ENCODE measurements at regions not wholly inside any gene's neighbourhood (a gene's known extent, or its start where the extent isn't known, plus 50 kb on each side); places are given as distances from the start of the nearest gene placed in this dataset.

DNA sequence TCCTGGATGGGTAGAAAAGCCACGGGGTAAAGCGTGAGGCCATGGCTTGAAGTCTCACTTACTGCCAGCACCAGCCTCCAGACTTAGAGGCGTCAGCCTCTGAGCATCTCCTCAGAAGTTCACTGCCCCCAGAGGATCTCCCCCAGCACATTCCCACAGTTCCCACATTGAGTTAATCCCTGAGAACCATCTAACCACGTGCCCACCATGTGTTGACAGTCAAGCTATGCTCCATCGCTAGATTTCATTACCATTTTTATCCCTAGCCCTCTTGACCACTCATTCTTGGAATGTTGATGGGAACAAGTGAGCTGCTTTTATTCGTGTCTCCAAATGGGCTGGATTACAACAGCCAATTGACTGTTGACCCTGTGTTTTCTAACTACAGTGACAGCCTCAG lies 283.3 kb upstream of the IRX1 start:
- H3K27me3 Mint-ChIP-seq = no peaks in the 10 kb centered on the region
- H3K4me3 Mint-ChIP-seq = no peak overlapping the region
- H3K9me3 Mint-ChIP-seq = peaks cover 13% of the 10 kb centered on the region
- H3K27ac Mint-ChIP-seq = no peak overlapping the region
- H3K36me3 Mint-ChIP-seq (ENCODE audit: low read depth) = no peaks in the 10 kb centered on the region
- H3K4me1 Mint-ChIP-seq = no peaks in the 10 kb centered on the region
- DNase-seq = no peak
- intact Hi-C loops (cut with micrococcal nuclease) = no loop called here

GRCh38 chr5:3311433-3311832 lies 284.2 kb upstream of the IRX1 start:
- no peaks in the 10 kb centered on the region for H3K27me3 Mint-ChIP-seq
- H3K4me3 Mint-ChIP-seq = no peak overlapping the region
- H3K9me3 Mint-ChIP-seq = peaks cover 13% of the 10 kb centered on the region
- no peaks in the 10 kb centered on the region for H3K36me3 Mint-ChIP-seq (ENCODE audit: low read depth)
- no peak overlapping the region for H3K27ac Mint-ChIP-seq
- intact Hi-C loops (cut with micrococcal nuclease) = no loop called here
- H3K4me1 Mint-ChIP-seq = no peaks in the 10 kb centered on the region
- DNase-seq = no peak

DNA sequence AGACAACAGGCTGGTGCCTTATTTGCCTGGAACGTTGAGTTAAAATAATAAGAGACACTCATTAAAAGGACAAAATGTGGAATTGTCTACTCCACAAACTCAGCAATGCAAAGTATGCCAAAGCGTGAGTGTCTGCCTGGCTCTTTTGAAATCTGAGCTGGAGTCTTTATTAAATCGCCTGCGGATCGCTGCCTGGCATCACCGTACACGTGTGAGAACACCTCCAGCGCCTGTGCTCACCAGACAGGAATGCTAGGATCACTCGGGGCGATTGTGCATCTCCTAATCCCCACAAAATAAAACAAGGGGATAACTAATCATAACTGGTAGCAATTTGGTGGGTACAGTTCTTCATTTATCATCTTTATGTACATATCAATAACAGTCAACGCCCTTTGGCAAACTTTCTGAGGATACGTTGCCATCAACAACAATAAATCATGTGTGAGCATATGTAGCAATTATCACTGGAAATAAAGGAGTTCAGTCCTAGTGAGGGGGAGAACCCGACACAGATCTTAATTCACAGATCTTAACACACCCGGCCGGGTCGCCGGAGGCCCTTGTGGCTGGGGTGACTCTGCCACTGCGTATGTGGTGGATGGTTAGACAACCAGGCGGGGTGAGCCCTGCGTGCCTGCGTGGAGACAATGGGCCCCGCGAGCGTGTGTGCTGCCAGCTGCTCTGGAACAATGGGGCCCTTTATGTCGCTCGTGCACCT lies 284.9 kb upstream of the IRX1 start:
- no peak for DNase-seq
- peaks cover 13% of the 10 kb centered on the region for H3K9me3 Mint-ChIP-seq
- no peak overlapping the region for H3K4me3 Mint-ChIP-seq
- H3K4me1 Mint-ChIP-seq = no peaks in the 10 kb centered on the region
- intact Hi-C loops (cut with micrococcal nuclease) = no loop called here
- no peak overlapping the region for H3K27ac Mint-ChIP-seq
- no peaks in the 10 kb centered on the region for H3K36me3 Mint-ChIP-seq (ENCODE audit: low read depth)
- H3K27me3 Mint-ChIP-seq = no peaks in the 10 kb centered on the region

DNA sequence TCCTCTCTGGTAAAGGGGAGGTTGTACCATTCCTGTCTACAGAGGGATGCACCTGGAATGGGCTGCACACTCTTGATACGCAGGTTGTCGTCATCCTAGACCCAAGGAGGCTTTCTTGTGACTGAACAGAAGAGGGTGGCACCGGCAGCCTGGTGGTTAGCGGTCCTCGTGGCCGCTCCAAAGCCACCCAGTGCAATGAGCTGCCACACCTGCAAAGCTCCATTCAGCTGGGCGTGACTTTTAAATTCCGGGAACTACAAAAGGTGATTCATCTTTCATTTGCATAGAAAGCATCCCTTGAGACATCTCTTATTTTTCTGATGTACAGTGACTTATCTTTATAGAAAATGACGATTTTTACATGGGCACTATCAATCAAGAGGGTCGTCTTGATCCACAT lies 286.1 kb upstream of the IRX1 start:
- Mint-ChIP-seq H3K4me1 (no peaks in the 10 kb centered on the region), H3K27me3 (no peaks in the 10 kb centered on the region), H3K27ac (no peak overlapping the region), H3K4me3 (no peak overlapping the region), H3K9me3 (peaks cover 13% of the 10 kb centered on the region), H3K36me3 (ENCODE audit: low read depth) (no peaks in the 10 kb centered on the region)
- DNase-seq = no peak
- intact Hi-C loops (cut with micrococcal nuclease) = no loop called here

DNA sequence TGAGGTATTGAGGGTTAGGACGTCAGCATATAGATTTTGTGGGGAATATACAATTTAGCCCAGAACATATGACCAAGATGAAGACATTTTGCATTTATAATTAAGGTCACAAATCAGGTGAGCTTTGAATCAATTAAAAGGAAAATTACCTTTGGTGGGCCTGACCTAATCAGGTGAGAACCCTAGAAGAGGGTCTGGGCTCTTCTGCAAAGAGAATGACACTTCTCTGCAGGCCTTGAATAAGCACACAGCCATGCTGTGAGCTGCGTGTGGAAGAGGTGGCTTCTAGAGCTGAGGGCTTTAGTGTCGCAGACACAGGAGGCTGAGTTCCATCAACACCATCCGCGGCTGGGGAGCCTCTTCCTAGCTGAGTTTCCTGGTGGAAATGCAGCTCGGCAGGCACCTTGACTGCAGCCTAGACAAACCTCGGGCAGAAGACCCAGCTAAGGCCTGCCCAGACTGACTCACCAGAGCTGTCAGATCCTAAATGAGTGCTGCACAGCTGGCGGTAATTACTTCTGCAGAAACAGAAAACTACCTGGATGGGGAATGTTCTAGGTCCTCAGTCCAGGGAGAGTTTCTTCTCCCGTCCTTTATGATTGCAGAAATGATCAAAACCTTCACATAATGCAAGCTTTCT lies 287.5 kb upstream of the IRX1 start:
- H3K27me3 Mint-ChIP-seq = no peaks in the 10 kb centered on the region
- H3K9me3 Mint-ChIP-seq = peaks cover 10% of the 10 kb centered on the region
- no peak for DNase-seq
- H3K4me1 Mint-ChIP-seq = no peaks in the 10 kb centered on the region
- no peaks in the 10 kb centered on the region for H3K36me3 Mint-ChIP-seq (ENCODE audit: low read depth)
- no peak overlapping the region for H3K4me3 Mint-ChIP-seq
- intact Hi-C loops (cut with micrococcal nuclease) = no loop called here
- H3K27ac Mint-ChIP-seq = no peak overlapping the region

DNA sequence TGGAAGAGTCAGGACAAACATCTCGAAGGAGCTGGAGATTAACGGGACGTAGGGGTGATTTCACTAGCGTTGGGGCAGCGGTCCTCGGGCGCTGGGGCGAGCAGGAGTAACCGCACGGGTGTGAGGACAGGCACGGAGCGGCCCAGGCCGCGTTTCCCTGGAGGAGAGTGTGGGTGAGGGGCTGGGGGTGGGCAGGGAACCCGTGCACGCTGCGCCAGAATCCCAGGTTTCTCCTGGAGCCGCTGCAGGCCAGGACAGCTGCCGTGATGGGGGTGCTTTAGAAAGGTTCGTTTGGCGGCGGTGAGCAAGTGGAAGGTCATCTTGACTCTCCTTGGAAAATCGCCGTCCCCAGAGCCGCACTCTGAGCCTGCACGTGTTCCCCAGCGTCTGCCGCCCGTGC lies 290.2 kb upstream of the IRX1 start:
- H3K36me3 Mint-ChIP-seq (ENCODE audit: low read depth) = no peaks in the 10 kb centered on the region
- DNase-seq = no peak
- H3K9me3 Mint-ChIP-seq = peaks cover 3% of the 10 kb centered on the region
- no peak overlapping the region for H3K27ac Mint-ChIP-seq
- H3K4me1 Mint-ChIP-seq = no peaks in the 10 kb centered on the region
- H3K4me3 Mint-ChIP-seq = no peak overlapping the region
- intact Hi-C loops (cut with micrococcal nuclease) = no loop called here
- H3K27me3 Mint-ChIP-seq = no peaks in the 10 kb centered on the region

DNA sequence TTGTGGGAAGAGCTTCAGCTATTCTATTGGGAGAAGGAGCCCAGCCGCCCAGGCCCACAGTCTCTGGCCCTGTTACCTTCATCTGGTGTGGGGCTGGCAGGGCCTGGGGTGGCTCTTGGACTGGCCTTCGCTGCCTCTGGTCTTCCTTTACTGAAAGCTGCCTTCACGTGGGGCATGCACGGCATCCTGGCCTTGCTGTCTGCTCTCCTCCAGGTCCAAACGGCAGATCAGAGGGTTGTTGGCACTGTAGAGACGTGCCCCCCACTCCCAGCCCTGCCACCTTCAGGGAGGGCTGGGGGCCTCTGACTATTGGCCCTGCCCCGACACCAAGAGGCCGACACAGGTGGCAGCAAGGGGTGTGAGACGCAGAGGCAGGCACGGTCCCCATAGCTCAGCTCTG lies 291.3 kb upstream of the IRX1 start:
- intact Hi-C loops (cut with micrococcal nuclease) = no loop called here
- Mint-ChIP-seq H3K36me3 (ENCODE audit: low read depth) (no peaks in the 10 kb centered on the region), H3K27me3 (no peaks in the 10 kb centered on the region), H3K4me1 (no peaks in the 10 kb centered on the region), H3K9me3 (peaks cover 3% of the 10 kb centered on the region), H3K27ac (no peak overlapping the region), H3K4me3 (no peak overlapping the region)
- no peak for DNase-seq

- Mint-ChIP-seq H3K27ac (no peak overlapping the region), H3K4me1 (no peaks in the 10 kb centered on the region), H3K36me3 (ENCODE audit: low read depth) (no peaks in the 10 kb centered on the region), H3K27me3 (no peaks in the 10 kb centered on the region), H3K9me3 (peaks cover 3% of the 10 kb centered on the region), H3K4me3 (no peak overlapping the region)
- intact Hi-C loops (cut with micrococcal nuclease) = no loop called here
- DNase-seq = no peak
Observed at GRCh38 chr5:3303777-3304176, 291.9 kb upstream of the IRX1 start.

GRCh38 chr5:3302228-3302627 lies 293.4 kb upstream of the IRX1 start:
- no peaks in the 10 kb centered on the region for H3K36me3 Mint-ChIP-seq (ENCODE audit: low read depth)
- H3K4me1 Mint-ChIP-seq = no peaks in the 10 kb centered on the region
- no peaks in the 10 kb centered on the region for H3K9me3 Mint-ChIP-seq
- H3K27ac Mint-ChIP-seq = no peak overlapping the region
- H3K27me3 Mint-ChIP-seq = no peaks in the 10 kb centered on the region
- DNase-seq = no peak
- intact Hi-C loops (cut with micrococcal nuclease) = no loop called here
- H3K4me3 Mint-ChIP-seq = no peak overlapping the region

- intact Hi-C loops (cut with micrococcal nuclease) = no loop called here
- no peak for DNase-seq
- H3K9me3 Mint-ChIP-seq = no peaks in the 10 kb centered on the region
- H3K4me1 Mint-ChIP-seq = no peaks in the 10 kb centered on the region
- no peak overlapping the region for H3K27ac Mint-ChIP-seq
- no peaks in the 10 kb centered on the region for H3K27me3 Mint-ChIP-seq
- no peaks in the 10 kb centered on the region for H3K36me3 Mint-ChIP-seq (ENCODE audit: low read depth)
- H3K4me3 Mint-ChIP-seq = no peak overlapping the region
Observed at GRCh38 chr5:3301306-3301705, 294.3 kb upstream of the IRX1 start.

GRCh38 chr5:3300726-3301125 lies 294.9 kb upstream of the IRX1 start:
- no peaks in the 10 kb centered on the region for H3K9me3 Mint-ChIP-seq
- no peak overlapping the region for H3K4me3 Mint-ChIP-seq
- no peak for DNase-seq
- H3K4me1 Mint-ChIP-seq = no peaks in the 10 kb centered on the region
- no peak overlapping the region for H3K27ac Mint-ChIP-seq
- no peaks in the 10 kb centered on the region for H3K27me3 Mint-ChIP-seq
- no peaks in the 10 kb centered on the region for H3K36me3 Mint-ChIP-seq (ENCODE audit: low read depth)
- intact Hi-C loops (cut with micrococcal nuclease) = no loop called here

GRCh38 chr5:3299441-3299840 lies 296.2 kb upstream of the IRX1 start:
- H3K36me3 Mint-ChIP-seq (ENCODE audit: low read depth) = no peaks in the 10 kb centered on the region
- intact Hi-C loops (cut with micrococcal nuclease) = no loop called here

GRCh38 chr5:3297853-3298252 lies 297.8 kb upstream of the IRX1 start:
- DNase-seq = no peak
- H3K27ac Mint-ChIP-seq = no peak overlapping the region
- H3K27me3 Mint-ChIP-seq = no peaks in the 10 kb centered on the region
- H3K4me1 Mint-ChIP-seq = no peaks in the 10 kb centered on the region
- intact Hi-C loops (cut with micrococcal nuclease) = no loop called here
- no peaks in the 10 kb centered on the region for H3K9me3 Mint-ChIP-seq
- no peak overlapping the region for H3K4me3 Mint-ChIP-seq
- H3K36me3 Mint-ChIP-seq (ENCODE audit: low read depth) = no peaks in the 10 kb centered on the region

More at GRCh38 chr5:3299441-3299840, 296.2 kb upstream of the IRX1 start:
- no peaks in the 10 kb centered on the region for H3K27me3 Mint-ChIP-seq
- no peak overlapping the region for H3K4me3 Mint-ChIP-seq
- no peak for DNase-seq
- H3K27ac Mint-ChIP-seq = no peak overlapping the region
- H3K4me1 Mint-ChIP-seq = no peaks in the 10 kb centered on the region
- H3K9me3 Mint-ChIP-seq = no peaks in the 10 kb centered on the region

GRCh38 chr5:3288325-3288724 lies 307.3 kb upstream of the IRX1 start:
- no peak overlapping the region for H3K4me3 Mint-ChIP-seq
- H3K36me3 Mint-ChIP-seq (ENCODE audit: low read depth) = no peaks in the 10 kb centered on the region
- no peaks in the 10 kb centered on the region for H3K4me1 Mint-ChIP-seq
- no peaks in the 10 kb centered on the region for H3K9me3 Mint-ChIP-seq
- DNase-seq = no peak
- intact Hi-C loops (cut with micrococcal nuclease) = no loop called here
- H3K27me3 Mint-ChIP-seq = no peaks in the 10 kb centered on the region
- no peak overlapping the region for H3K27ac Mint-ChIP-seq

DNA sequence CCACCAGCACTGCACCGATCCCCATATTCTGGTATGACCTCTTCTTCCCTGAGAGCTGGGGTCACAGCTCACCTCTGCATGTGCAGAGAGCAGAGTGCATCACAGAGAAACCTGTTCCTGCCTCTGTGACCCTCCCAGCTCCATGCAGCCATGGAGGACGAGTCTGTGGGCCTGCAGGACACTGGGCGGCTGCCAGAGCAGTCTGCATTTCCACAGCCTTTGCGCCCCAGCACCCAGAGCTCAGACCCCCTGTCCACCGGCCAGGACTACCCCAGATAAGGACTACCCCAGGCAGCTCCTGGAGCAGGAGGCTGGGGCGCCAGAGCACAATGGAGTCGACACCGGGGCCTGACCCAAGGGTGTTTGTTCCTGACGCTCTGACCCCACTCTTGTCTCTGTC lies 308.1 kb upstream of the IRX1 start:
- Mint-ChIP-seq H3K36me3 (ENCODE audit: low read depth) (no peaks in the 10 kb centered on the region), H3K4me1 (no peaks in the 10 kb centered on the region), H3K27me3 (no peaks in the 10 kb centered on the region), H3K27ac (no peak overlapping the region), H3K4me3 (no peak overlapping the region), H3K9me3 (no peaks in the 10 kb centered on the region)
- intact Hi-C loops (cut with micrococcal nuclease) = no loop called here
- DNase-seq = no peak

Measured in activated CD4-positive, alpha-beta T cell treated with anti-CD3 and anti-CD28 coated beads, Interleukin-2, amount 10 ng/mL, durations not matched to agents 24 days and 14 days (primary cell).